B cell (primary cell): ENCODE measurements at regions not wholly inside any gene's neighbourhood (a gene's known extent, or its start where the extent isn't known, plus 50 kb on each side); places are given as distances from the start of the nearest gene placed in this dataset.

ENCODE experiments used
- CTCF ChIP-seq: fragments of 200-600 bp; IDR thresholded peaks from one replicate; pipeline ENCODE4 v1.8.0; 2022; ENCODE audit warnings: antibody characterized with exemption, mild to moderate bottlenecking
- EZH2 ChIP-seq: IDR thresholded peaks from 2 replicates; pipeline ENCODE4 v1.6.1; 2012; ENCODE audit warnings: borderline replicate concordance, low read depth, mild to moderate bottlenecking, moderate library complexity, low read length; ENCODE audit not compliant: insufficient read depth, poor library complexity, severe bottlenecking

GRCh38 chr2:7841751-7842150 is 840.1 kb upstream of the ID2 start:
- no peak for TF ChIP-seq CTCF
- TF ChIP-seq EZH2: no peak
